SK-N-MC (cell line): ENCODE measurements at regions not wholly inside any gene's neighbourhood (a gene's known extent, or its start where the extent isn't known, plus 50 kb on each side); places are given as distances from the start of the nearest gene placed in this dataset.

Experiments used
- EZH2 ChIP-seq: fragments of 200-600 bp; sonication (generic); IDR thresholded peaks from one replicate; pipeline ENCODE4 v1.6.1; 2017; ENCODE audit warnings: antibody characterized with exemption
- POLR2AphosphoS5 ChIP-seq: IDR thresholded peaks from 2 replicates; pipeline ENCODE4 v1.6.1; 2012; ENCODE audit warnings: mild to moderate bottlenecking, low read depth, low read length, borderline replicate concordance

- TF ChIP-seq EZH2, result no peak
- TF ChIP-seq POLR2AphosphoS5, result no peak
These were observed 166.7 kb downstream of the ZDHHC21 start for GRCh38 chr9:14526504-14526903.
